Spleen (tissue), 11 donors: ENCODE measurements at regions not wholly inside any gene's neighbourhood (a gene's known extent, or its start where the extent isn't known, plus 50 kb on each side); places are given as distances from the start of the nearest gene placed in this dataset.

ENCODE experiments used
- DNase-seq: peaks from one replicate; pipeline ENCODE4 v3.0.0-alpha.2; 2020
- H3K27ac ChIP-seq, 8 donors: fragments of 200-600 bp; sonication (generic) in 7 of 8; 1 replicate in 4 of 8; 2 replicates in 4 of 8; pipeline versions ENCODE4 v1.5.0 to v1.8.0; 2016 to 2021; ENCODE audit warnings: inconsistent platforms in 4 of 8, mild to moderate bottlenecking in 4 of 8, moderate library complexity in 1 of 8
- H3K27me3 ChIP-seq, 7 donors: fragments of 200-600 bp; sonication (generic) in 6 of 7; replicated peaks in 1 of 7; 1 replicate in 4 of 7; 2 replicates in 3 of 7; pipeline versions ENCODE4 v1.5.0 to v1.8.0; 2016 to 2021; ENCODE audit warnings: inconsistent platforms in 3 of 7, mild to moderate bottlenecking in 1 of 7
- H3K36me3 ChIP-seq, 6 donors: fragments of 200-600 bp; sonication (generic) in 5 of 6; 1 replicate in 4 of 6; 2 replicates in 2 of 6; pipeline versions ENCODE4 v1.5.0 to v1.8.0; 2016 to 2021; ENCODE audit warnings: inconsistent platforms in 2 of 6
- H3K4me1 ChIP-seq, 6 donors: fragments of 200-600 bp; sonication (generic) in 5 of 6; 1 replicate in 3 of 6; 2 replicates in 3 of 6; pipeline versions ENCODE4 v1.5.0 to v1.8.0; 2016 to 2021; ENCODE audit warnings: inconsistent platforms in 3 of 6
- H3K4me3 ChIP-seq, 8 donors: fragments of 200-600 bp; sonication (generic) in 7 of 8; 1 replicate in 4 of 8; 2 replicates in 4 of 8; pipeline versions ENCODE4 v1.5.0 to v1.8.0; 2016 to 2021; ENCODE audit warnings: inconsistent platforms in 4 of 8, mild to moderate bottlenecking in 4 of 8, moderate library complexity in 2 of 8
- H3K9me3 ChIP-seq, 8 donors: fragments of 200-600 bp; sonication (generic) in 7 of 8; 1 replicate in 4 of 8; 2 replicates in 4 of 8; pipeline versions ENCODE4 v1.5.0 to v1.8.0; 2016 to 2021; ENCODE audit warnings: inconsistent platforms in 4 of 8
- CTCF ChIP-seq, 11 experiments: fragments of 200-600 bp in 7 of 11; fragments of 450-650 bp in 4 of 11; sonication (generic) in 4 of 11; IDR thresholded peaks in 8 of 11; conservative IDR thresholded peaks in 3 of 11; 1 replicate in 7 of 11; 2 replicates in 4 of 11; pipeline versions ENCODE4 v1.4.0 to v1.8.0; 2016 to 2021; ENCODE audit warnings: antibody characterized with exemption in 11 of 11, inconsistent platforms in 4 of 11, mild to moderate bottlenecking in 1 of 11
- POLR2A ChIP-seq, 3 donors: fragments of 450-650 bp; IDR thresholded peaks; one replicate each; pipeline ENCODE4 v1.5.1; 2017; ENCODE audit warnings: antibody characterized with exemption in 3 of 3, mild to moderate bottlenecking in 1 of 3
- POLR2AphosphoS5 ChIP-seq, 3 donors: sonication (generic); formaldehyde crosslinking; IDR thresholded peaks; one replicate each; pipeline ENCODE4 v1.5.1; 2017; ENCODE audit warnings: antibody characterized with exemption in 3 of 3
- WGBS, 5 donors: extraction: QIAGEN DNeasy Blood & Tissue Kit in 3 of 5; methylation state at CpG; one replicate each; pipeline versions ENCODE4 v1.1.5 to v1.1.7; 2013 to 2018; 5-methylcytosine and 5-hydroxymethylcytosine counted together
- intact Hi-C: fragments of 100-400 bp; cut with DNase I; formaldehyde crosslinking; loops from one replicate; pipeline ENCODE4 v1.15.0; 2023; ENCODE audit warnings: low total_unique reads
- donor health status: healthy with polysubstance abuse.
- donor health status: DM: no; HTN: no; CAD: no; lungs with moderate emphysema.
- donor health status: DM: no; HTN: no; CAD: no.
- donor health status: Bipolar disorder and iron deficiency.
- donor health status: healthy.
- donor health status: DM: no; HTN: no; CAD: no.
- donor health status: DM: yes; HTN: yes; CAD: no.

DNA sequence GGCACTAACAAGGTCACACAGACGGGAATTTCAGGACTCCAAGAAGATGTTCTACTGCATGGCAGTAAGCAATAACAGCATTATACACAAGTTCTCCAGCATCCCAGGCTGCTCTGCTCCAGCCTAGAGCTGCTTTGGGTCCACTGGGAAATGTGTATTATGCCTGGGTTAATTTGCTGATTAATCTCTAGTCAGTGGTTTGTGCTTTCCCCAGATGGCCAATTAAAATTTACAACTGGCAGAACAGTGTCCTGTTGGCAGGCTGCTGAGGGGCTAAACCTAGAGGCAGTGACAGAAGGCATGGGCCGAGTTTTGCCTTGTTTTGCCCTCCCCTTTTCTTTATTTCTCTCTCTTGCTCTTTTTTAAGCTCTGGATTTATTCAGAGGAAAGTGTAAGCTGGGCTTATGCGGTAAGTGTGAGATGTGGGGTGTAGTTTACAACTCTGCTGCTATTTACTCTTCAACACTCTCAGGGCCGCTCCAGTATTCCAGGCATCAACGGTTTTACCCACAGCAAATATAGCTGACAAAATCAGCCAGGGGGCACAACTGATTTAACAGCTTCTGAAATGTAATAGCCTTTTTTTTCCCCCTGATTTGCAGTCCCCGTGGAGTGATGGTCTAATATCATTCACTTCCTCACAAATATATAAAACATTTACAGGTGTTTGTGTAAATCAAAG, 348.0 kb downstream of the GPD2 start:
- intact Hi-C loops: no loop called here
- no peak overlapping the region for H3K4me3 ChIP-seq
- DNase-seq: no peak
- TF ChIP-seq CTCF (IDR thresholded peaks at IDR 0.05 in 8 of 11, conservative IDR thresholded peaks at IDR 0.05 in 3 of 11) (no peak), POLR2A (IDR thresholded peaks at IDR 0.05) (no peak), POLR2AphosphoS5 (IDR thresholded peaks at IDR 0.05) (no peak)
- H3K36me3 ChIP-seq: no peaks in the 10 kb centered on the region
- 50 to 61% (median 55%) methylated on average over 6 of the region's 6 CpGs for WGBS, 5 donors
- H3K9me3 ChIP-seq: no peaks in the 10 kb centered on the region
- no peaks in the 10 kb centered on the region for H3K4me1 ChIP-seq
- no peak overlapping the region for H3K27ac ChIP-seq
- H3K27me3 ChIP-seq: no peaks in the 10 kb centered on the region

DNA sequence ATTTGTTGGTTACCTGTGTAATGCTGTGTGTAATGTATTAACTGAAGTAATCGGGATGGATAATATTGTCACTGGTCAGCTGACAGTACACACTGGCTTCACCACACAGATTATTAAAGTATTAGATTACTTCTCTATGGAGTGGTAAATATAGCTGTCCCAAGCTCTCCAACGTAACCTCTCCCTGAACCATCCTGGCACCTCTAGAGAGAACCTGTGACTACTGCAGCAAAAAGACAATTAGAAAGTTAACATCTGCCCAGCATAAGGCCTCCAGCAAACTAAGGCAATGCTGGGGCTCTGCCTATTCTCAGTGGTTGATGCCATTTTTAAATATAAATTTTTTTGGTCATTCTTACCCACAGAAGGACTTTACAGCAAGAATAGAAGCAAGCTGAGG, 351.3 kb downstream of the GPD2 start:
- H3K9me3 ChIP-seq: peaks cover 0 to 2% (median 0%) of the 10 kb centered on the region in 8 donors
- no peak overlapping the region for H3K27ac ChIP-seq
- no peaks in the 10 kb centered on the region for H3K36me3 ChIP-seq
- no peaks in the 10 kb centered on the region for H3K4me1 ChIP-seq
- no peak for DNase-seq
- TF ChIP-seq CTCF (IDR thresholded peaks at IDR 0.05 in 8 of 11, conservative IDR thresholded peaks at IDR 0.05 in 3 of 11) (no peak), POLR2AphosphoS5 (IDR thresholded peaks at IDR 0.05) (no peak), POLR2A (IDR thresholded peaks at IDR 0.05) (no peak)
- H3K27me3 ChIP-seq: no peaks in the 10 kb centered on the region
- WGBS, 5 donors: 86 to 94% (median 91%) methylated on average over 2 of the region's 2 CpGs
- H3K4me3 ChIP-seq: no peak overlapping the region
- intact Hi-C loops: no loop called here

- 90 to 96% (median 93%) methylated on average over 3 of the region's 3 CpGs for WGBS, 5 donors
- TF ChIP-seq CTCF (IDR thresholded peaks at IDR 0.05 in 8 of 11, conservative IDR thresholded peaks at IDR 0.05 in 3 of 11) (no peak), POLR2A (IDR thresholded peaks at IDR 0.05) (no peak), POLR2AphosphoS5 (IDR thresholded peaks at IDR 0.05) (no peak)
- Histone ChIP-seq H3K36me3 (no peaks in the 10 kb centered on the region), H3K4me3 (no peak overlapping the region), H3K4me1 (no peaks in the 10 kb centered on the region), H3K9me3 (peaks cover 0 to 2% (median 0%) of the 10 kb centered on the region in 8 donors), H3K27me3 (no peaks in the 10 kb centered on the region), H3K27ac (no peak overlapping the region)
- intact Hi-C loops: no loop called here
- DNase-seq: no peak
These were observed 354.3 kb downstream of the GPD2 start for GRCh38 chr2:156790343-156791037.

DNA sequence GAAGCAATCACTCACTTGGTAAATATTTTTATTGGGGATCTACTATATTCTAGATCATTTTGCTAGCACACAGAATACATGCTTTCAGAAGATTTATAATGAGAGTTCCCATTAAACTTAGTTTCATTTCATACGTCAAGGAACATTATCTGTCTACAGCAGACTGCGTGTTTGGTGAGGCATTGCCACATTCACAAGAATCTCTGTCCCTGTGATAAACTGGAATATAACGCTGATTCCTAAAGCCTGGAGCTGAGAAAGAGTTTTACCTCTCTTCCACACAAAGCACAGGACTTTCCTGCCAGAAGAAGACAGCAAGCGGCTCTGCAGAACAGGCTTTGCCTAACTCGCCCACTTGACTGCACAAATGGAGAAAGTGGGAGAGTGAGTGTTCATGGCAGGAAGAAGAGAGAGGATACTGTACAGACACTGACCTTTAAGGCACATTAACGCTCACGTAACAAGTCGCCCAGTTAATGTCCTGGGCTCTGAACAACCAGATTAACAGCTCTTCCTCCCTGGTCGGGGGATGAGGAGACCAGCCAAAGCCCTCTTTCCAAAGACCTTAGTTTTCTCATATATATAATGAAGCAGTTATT, 356.2 kb downstream of the GPD2 start:
- H3K4me1 ChIP-seq: no peaks in the 10 kb centered on the region
- 78 to 91% (median 89%) methylated on average over 9 of the region's 9 CpGs for WGBS, 5 donors
- H3K36me3 ChIP-seq: no peaks in the 10 kb centered on the region
- no peaks in the 10 kb centered on the region for H3K27me3 ChIP-seq
- DNase-seq: no peak
- no peak overlapping the region for H3K4me3 ChIP-seq
- H3K9me3 ChIP-seq: peaks cover 0 to 2% (median 0%) of the 10 kb centered on the region in 8 donors
- TF ChIP-seq POLR2A (IDR thresholded peaks at IDR 0.05): no peak
- TF ChIP-seq CTCF (IDR thresholded peaks at IDR 0.05 in 8 of 11, conservative IDR thresholded peaks at IDR 0.05 in 3 of 11): no peak
- no peak for TF ChIP-seq POLR2AphosphoS5 (IDR thresholded peaks at IDR 0.05)
- no peak overlapping the region for H3K27ac ChIP-seq
- intact Hi-C loops: no loop called here
